ENCODE measurements at regions not wholly inside any gene's neighbourhood (a gene's known extent, or its start where the extent isn't known, plus 50 kb on each side); places are given as distances from the start of the nearest gene placed in this dataset.

DNA sequence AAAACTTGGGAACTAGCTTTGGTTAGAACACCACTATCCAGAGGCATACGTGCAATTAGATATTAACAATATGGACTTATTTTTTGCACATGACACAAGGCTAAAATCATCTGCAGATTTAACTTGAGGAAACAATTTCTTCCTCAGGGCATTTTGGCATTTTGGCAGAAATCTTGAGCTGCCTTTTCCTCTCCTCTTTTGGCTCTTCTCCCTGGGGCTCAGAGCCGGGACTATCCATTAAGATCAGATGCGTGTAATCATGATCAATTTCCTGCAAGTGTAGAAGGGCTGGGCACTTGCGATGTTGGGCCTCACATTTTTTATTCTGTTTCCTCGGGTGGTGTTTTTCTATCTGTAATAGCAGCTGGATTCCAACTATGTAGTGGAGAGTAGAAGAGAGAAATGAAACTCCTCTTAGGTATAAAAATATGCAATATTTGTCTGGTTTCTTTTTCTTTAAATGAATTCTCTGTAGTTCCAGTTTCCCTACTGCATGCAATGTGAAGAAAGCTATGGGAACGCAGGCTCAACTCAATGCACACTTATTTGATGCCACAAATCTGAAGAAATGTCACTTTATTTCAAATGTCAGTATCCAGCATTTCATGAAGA lies 1010.8 kb downstream of the FLRT2 start:
- no peak for DNase-seq

- no peak for DNase-seq
These were observed 1009.6 kb downstream of the FLRT2 start for GRCh38 chr14:86539361-86540070.

GRCh38 chr14:86533834-86534233 lies 1003.9 kb downstream of the FLRT2 start:
- no peak for DNase-seq

DNA sequence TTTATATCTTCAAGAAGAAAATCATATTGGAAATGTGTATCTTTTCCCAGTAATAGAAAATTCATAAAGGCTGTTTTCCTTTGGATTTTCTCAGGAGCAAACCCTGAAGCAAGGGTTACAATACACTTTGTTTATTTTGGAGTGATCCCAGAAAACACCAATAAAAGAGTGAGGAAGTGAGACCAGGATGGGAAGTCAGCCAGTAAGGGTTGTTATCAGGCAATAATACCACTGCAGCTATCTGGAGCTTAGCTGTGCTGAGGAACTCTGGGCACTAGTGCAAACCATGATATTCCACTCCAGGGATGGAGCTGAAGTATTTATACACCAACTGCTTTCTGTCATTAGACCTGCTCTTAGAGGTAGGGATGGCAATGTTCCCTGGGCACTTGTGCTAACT lies 1002.3 kb downstream of the FLRT2 start:
- no peak for DNase-seq

DNA sequence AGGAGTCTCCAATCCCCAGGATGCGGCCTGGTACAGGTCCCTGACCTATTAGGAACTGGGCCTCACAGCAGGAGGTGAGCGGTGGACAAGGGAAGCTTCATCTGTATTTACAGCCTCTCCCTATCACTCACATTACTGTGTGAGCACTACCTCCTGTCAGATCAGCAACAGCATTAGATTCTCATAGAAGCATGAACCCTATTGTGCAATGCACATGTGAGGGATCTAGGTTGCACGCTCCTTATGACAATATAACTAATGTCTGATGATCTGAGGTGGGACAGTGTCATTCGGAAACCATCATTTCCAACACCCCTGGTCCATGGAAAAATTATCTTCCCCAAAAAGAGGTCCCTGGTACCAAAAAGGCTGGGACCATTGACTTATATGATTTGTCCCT lies 1000.5 kb downstream of the FLRT2 start:
- DNase-seq = no peak

DNA sequence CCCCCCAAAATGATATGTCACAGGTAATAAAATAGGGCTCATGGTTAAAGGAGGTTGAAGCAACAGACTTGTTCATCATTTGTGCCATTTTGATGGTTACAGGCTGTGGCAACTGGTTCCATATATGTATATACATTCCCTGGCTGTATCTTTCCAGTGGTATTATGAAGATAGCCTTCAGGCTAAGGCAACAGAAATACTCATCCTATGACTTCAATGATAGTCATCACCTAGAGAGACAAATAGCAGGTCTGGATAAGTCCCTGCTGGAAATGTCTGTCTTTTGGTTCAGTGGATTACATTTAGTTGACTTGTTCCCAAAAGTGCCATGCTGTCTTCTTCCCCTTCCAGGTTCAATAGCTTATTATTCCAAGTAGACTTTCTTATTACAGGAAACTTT lies 997.4 kb downstream of the FLRT2 start:
- no peak for DNase-seq

GRCh38 chr14:86525673-86526072 lies 995.7 kb downstream of the FLRT2 start:
- DNase-seq = no peak

DNA sequence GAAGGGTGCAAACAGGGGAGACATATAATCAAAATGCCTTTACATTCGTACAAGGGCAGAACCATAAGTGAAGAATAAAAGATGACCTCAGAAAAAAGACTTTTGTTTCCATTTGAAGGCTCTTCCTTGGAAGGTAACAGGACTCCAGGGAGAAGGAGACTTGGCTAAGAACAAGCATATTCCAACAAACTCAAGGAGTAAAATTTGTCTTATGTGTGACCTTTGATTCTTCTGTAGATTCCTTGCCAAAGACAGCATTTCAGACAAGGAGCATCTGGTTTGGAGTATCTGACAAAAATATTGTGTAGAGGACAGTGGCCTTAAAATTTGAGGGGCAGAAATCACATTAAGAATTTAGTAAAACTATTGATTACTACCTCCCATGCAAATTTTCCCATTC lies 991.9 kb downstream of the FLRT2 start:
- no peak for DNase-seq

- no peak for DNase-seq
These were observed 991.2 kb downstream of the FLRT2 start for GRCh38 chr14:86521031-86521730.

GRCh38 chr14:86518298-86518697 lies 988.4 kb downstream of the FLRT2 start:
- no peak for DNase-seq

DNA sequence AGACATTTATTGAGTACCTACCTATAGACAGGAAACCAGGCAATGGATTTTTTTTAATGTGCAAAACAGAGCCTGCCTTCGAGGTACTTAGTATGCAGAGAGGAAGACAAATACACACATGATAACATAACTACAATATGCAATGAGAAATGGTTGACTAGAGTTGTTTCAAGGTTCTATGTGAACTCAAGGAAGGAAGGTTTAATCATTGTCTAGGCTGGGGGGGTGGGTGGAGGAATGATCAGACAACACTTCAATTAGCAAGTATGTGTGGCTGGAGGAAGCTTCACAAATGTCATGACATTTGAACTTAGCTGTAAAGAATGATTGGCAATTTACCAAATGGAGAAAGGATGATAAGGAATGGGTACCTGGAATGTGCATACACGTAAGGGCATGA lies 985.3 kb downstream of the FLRT2 start:
- no peak for DNase-seq

GRCh38 chr14:86513564-86513963 lies 983.6 kb downstream of the FLRT2 start:
- no peak for DNase-seq

- DNase-seq = no peak
These were observed 983.1 kb downstream of the FLRT2 start for GRCh38 chr14:86513056-86513455.

DNA sequence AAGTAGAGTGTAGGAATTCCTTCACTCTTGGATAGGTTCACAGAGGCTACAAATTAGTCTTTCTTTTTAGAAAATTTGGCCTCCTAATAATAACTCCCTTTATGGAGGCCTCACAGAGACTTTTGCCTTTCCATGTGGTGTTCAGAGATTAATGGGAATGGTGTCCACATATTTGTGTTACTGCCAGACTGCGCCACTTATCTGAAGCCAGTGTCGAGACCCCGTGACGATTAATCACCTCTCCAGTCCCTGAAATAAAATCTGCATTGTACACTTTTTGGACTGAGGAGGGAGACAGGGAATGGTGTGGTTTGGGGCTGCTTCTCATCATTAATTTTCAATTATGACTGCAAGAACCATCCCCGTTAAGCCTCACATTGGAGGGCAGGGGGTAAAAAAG lies 980.5 kb downstream of the FLRT2 start:
- no peak for DNase-seq

GRCh38 chr14:86505808-86506207 lies 975.9 kb downstream of the FLRT2 start:
- no peak for DNase-seq

- peak; percentile 8 for DNase-seq
These were observed 971.7 kb downstream of the FLRT2 start for GRCh38 chr14:86501611-86502010.

DNA sequence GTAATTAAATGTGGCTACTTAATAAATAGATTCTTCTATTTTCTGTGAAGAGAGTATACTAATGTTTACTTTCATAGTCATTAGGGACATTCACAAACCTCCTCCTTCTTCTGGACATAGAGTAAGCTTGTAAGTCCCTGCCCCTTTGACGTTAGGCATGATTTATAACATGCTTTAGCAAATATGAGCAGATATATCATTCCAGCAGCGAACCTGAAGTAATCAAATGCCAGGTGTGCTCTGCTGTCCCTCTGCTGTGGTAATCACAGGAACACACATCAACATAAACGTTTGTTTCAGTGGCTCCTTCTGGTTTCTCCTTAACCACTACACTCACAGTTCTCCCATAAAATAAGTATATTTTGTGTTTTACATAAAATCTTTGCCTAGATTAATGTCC lies 961.8 kb downstream of the FLRT2 start:
- no peak for DNase-seq

GRCh38 chr14:86481104-86481503 lies 951.2 kb downstream of the FLRT2 start:
- DNase-seq = no peak

DNA sequence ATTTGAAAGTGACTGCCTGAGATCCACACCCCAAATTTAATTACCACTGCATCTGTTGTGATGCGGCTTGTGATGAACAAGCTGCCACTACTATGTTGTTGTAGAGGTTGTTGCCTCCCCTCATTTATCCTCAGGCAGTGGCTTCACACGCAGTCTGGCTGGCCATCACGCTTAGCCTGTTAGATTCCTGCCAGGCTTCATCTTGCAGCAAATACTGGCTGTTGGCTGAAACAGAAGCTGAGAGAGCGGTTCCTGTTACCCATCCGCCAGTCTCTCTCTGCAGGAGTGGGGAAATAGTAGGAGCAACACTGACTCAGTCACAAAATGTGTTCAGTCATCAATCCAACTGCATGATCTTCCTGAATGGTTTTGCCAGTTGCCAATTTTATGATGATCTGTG lies 934.4 kb downstream of the FLRT2 start:
- no peak for DNase-seq

DNA sequence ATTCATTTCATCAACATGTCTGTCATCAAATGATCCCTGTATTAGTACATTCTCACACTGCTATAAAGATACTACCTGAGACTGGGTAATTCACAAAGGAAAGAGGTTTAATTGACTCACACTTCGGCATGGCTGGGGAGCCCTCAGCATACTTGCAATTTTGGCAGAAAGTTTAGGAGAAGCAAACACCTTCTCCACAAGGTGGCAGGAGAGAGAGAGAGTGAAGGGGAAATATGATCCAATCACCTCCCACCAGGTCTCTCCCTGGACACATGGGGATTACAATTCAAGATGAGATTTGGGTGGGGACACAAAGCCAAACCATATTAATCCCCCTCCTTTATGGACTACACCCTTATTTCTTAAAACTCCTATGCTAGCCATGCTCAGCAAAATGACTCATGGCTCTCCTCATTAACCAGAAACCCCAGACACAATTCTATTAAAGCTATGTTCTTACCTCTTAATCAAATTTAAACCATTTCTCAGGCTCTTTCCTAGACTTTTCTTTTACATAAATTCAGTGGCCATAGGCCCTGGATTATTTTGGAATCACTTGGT lies 932.3 kb downstream of the FLRT2 start:
- DNase-seq = no peak

DNA sequence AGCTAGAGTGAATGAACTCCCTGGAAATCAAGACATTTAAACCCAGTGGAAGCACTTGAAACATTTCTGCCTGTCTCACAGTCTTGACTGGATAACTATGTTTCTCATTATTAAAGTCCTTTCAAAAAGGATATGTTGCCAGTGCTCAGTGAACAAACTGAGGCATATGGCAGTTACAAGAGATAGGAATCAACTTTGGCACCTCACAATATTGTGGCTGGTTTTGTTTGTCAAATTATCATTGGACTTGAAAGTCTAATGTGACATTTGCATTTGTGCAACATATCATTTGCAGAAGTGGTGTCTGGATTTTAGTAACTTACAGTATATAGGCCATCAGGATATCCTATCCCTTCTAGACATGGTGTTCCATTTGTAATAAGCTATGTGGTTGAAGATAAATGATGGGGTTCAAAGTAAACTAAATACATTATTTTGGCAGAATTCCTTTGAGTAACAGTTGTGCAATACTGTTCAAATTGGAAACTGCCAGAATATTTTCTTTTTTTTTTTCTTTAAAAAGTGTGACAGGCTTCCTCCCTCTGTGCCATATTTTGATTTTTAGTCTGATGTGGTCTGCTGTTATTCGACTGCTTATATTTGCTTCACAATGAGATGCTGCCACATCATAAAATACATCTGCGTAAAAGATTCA lies 927.7 kb downstream of the FLRT2 start:
- no peak for DNase-seq

- DNase-seq = no peak
These were observed 920.1 kb downstream of the FLRT2 start for GRCh38 chr14:86450085-86450484.

DNA sequence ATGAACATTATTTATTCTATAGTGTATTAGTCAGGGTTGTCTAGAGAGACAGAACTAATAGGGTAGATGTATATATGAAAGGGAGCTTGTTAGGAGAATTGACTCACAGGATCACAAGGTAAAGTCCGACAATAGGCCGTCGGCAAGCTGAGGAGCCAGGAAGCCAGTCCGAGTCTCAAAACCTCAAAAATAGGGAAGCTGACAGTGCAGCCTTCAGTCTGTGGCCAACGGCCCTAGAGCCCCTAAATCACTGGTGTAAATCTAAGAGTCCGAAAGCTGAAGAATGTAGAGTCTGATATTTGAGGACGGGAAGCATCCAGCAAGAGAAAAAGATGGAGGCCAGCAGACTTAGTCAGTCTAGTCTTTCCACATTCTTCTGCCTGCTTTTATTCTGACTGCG lies 912.2 kb downstream of the FLRT2 start:
- DNase-seq = no peak

GRCh38 chr14:86430853-86431252 lies 900.9 kb downstream of the FLRT2 start:
- no peak for DNase-seq
